ENCODE measurements at regions not wholly inside any gene's neighbourhood (a gene's known extent, or its start where the extent isn't known, plus 50 kb on each side); places are given as distances from the start of the nearest gene placed in this dataset.

DNA sequence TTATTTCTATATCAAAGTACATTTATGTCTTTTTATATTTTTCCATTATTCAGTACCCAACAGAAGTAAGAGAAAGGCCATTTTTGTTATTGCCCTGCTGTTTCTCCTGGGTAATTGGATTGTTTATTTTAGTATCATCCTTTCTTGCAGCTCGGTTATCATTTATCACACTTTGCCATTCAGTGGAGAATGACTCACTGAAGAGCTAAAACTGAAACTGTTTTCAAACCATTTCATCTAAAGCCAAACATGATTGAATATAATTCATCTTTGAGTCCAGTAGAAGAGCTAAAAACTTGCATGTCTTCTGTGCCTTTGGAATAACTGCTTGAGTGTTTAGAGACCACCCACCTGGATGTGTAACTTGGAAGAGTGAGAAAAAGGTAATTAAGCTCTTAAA lies 139.5 kb upstream of the PRDM9 start:
- TF ChIP-seq, protein P1, sequence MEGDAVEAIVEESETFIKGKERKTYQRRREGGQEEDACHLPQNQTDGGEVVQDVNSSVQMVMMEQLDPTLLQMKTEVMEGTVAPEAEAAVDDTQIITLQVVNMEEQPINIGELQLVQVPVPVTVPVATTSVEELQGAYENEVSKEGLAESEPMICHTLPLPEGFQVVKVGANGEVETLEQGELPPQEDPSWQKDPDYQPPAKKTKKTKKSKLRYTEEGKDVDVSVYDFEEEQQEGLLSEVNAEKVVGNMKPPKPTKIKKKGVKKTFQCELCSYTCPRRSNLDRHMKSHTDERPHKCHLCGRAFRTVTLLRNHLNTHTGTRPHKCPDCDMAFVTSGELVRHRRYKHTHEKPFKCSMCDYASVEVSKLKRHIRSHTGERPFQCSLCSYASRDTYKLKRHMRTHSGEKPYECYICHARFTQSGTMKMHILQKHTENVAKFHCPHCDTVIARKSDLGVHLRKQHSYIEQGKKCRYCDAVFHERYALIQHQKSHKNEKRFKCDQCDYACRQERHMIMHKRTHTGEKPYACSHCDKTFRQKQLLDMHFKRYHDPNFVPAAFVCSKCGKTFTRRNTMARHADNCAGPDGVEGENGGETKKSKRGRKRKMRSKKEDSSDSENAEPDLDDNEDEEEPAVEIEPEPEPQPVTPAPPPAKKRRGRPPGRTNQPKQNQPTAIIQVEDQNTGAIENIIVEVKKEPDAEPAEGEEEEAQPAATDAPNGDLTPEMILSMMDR (IDR thresholded peaks at IDR 0.05) = no peak
- TF ChIP-seq EZH2 (IDR thresholded peaks at IDR 0.05; ENCODE audit: borderline replicate concordance, insufficient read depth, low read depth, low read length, poor library complexity, severe bottlenecking) = no peak
